ENCODE measurements at regions not wholly inside any gene's neighbourhood (a gene's known extent, or its start where the extent isn't known, plus 50 kb on each side); places are given as distances from the start of the nearest gene placed in this dataset.

DNA sequence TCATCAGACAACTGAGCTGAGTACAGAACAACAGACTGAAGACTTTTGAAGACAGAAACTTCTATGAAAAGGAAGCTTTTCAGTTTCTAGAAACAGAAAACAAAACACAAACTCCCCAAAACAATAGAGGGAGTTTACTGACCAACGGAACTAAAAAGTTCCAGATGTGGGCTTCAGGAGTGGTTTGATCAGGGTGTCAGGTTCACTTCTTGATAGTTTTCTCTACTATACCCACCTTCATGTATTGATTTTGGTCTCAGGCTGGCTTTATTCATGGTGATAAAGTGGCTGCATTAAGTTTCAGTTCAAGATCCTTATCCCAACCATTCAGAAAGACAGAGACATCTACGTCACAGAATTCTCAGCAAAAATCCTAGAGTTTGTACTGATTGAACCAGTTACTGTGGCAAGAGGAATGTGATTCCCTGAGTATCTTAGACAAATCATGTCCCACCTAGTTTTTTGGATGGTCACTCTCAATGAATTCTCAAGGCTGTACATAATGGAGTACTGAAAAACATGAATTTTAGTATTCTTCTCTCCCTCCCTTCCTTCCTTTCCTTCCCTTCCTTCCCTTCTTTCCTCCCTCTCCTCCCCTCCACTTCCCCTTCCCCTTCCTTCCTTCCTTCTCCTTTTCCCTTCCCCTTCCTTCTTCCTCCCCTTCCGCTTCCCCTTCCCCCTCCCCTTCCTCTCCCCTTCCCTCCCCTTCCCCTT lies 680.5 kb downstream of the PTPRU start:
- no peaks in the 10 kb centered on the region for H3K4me1 Mint-ChIP-seq
- peaks cover 22 to 42% of the 10 kb centered on the region in 2 donors for H3K27me3 Mint-ChIP-seq
- no peak for ATAC-seq (replicated peaks)
- H3K9me3 Mint-ChIP-seq = peaks cover 3 to 5% of the 10 kb centered on the region in 2 donors
- DNase-seq = no peak
- H3K36me3 Mint-ChIP-seq = no peaks in the 10 kb centered on the region
- no peak overlapping the region for H3K4me3 Mint-ChIP-seq
- no peak overlapping the region for H3K27ac Mint-ChIP-seq

DNA sequence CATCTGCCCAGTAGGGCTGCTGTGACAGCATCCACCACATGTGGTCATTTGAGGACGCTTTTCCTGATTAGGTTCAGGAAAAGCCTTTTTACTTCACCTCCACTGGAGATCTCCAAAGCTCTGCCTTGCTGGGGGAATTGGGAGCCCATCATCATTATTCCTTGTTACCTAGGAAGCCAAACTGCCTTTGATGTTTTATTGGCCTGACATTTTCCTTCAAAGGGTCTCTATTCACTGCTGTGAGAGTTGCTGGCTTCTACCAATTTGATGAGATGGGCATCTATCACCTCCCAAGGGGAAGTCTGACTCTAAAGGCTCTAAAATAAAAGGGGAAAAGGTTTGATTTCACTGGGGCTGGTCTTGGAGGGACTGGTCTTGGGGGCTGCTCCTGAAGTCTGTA lies 678.6 kb downstream of the PTPRU start:
- Mint-ChIP-seq H3K4me1 (no peaks in the 10 kb centered on the region), H3K27ac (no peak overlapping the region), H3K4me3 (no peak overlapping the region)

DNA sequence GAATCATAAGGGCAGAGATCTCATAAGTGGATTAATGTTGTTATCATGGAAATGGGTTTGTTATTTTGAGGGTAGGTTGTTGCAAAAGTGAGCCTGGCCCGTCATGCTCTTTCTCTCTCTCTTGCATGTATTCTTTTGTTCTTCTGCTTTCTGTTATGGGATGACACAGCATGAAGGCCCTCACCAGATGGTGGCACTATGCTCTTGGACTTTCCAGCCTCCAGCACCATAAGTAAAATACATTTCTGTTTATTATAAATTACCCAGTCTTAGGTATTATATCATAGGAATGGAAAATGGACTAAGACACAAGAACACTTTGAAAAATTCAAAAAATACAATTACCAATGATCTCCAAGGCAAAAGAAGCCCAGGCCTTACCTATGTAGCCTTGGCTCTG lies 676.1 kb downstream of the PTPRU start:
- Mint-ChIP-seq H3K4me3 (no peak overlapping the region), H3K27ac (no peak overlapping the region), H3K27me3 (peaks cover 9 to 33% of the 10 kb centered on the region in 2 donors), H3K4me1 (no peaks in the 10 kb centered on the region), H3K9me3 (peaks cover 3 to 5% of the 10 kb centered on the region in 2 donors), H3K36me3 (no peaks in the 10 kb centered on the region)
- ATAC-seq (replicated peaks) (no peak), DNase-seq (no peak)

More for the DNA sequence above, 678.6 kb downstream of the PTPRU start:
- Mint-ChIP-seq H3K27me3 (peaks cover 22 to 41% of the 10 kb centered on the region in 2 donors), H3K9me3 (peaks cover 3 to 5% of the 10 kb centered on the region in 2 donors), H3K36me3 (no peaks in the 10 kb centered on the region)
- ATAC-seq (replicated peaks) (no peak), DNase-seq (no peak)

DNA sequence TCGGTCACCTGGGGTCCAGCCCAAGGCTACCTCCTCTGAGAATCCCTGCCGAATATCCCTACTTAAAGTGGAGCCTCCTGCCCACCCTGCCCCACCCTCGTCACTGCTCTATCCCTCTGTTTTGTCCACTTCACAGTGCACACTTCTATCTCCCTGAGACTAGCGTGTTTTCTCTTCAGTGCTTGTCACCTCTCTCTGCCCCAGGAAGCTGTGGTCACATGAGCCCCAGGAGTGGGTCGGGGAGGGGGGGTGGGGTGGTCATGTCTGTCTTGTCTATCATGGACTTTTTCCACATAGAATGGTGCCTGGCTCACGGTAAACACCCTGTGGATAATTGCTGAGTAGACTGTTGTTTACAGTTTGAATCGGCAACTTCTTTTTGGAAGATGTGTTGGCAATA lies 673.6 kb downstream of the PTPRU start:
- Mint-ChIP-seq H3K36me3 (no peaks in the 10 kb centered on the region), H3K27me3 (peaks cover 12 to 38% of the 10 kb centered on the region in 2 donors), H3K4me1 (no peaks in the 10 kb centered on the region), H3K9me3 (peaks cover 3 to 5% of the 10 kb centered on the region in 2 donors), H3K4me3 (no peak overlapping the region), H3K27ac (no peak overlapping the region)
- DNase-seq (no peak), ATAC-seq (replicated peaks) (no peak)

DNA sequence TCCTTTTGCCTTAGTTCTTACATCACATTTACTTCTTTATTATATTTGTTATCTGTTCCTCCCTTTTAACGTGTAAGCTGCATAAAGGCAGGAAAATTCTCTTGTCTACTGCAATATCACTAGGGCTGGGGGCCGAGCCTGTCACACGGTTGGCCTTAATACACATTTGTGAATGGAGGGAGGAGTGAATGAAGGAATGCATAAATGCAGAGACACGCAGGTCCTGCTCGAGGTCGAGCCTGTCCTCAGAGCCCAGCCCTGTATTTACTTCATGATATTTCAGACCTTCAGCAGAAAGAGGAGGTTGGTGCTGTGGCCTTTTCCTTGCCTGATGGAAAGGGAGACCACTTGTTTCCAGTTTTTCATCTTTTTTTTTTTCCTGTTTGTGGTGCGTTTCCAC lies 671.3 kb downstream of the PTPRU start:
- H3K4me1 Mint-ChIP-seq = no peaks in the 10 kb centered on the region
- peaks cover 3 to 5% of the 10 kb centered on the region in 2 donors for H3K9me3 Mint-ChIP-seq
- peaks cover 12 to 24% of the 10 kb centered on the region in 2 donors for H3K27me3 Mint-ChIP-seq
- no peaks in the 10 kb centered on the region for H3K36me3 Mint-ChIP-seq
- H3K4me3 Mint-ChIP-seq = no peak overlapping the region
- no peak for DNase-seq
- no peak overlapping the region for H3K27ac Mint-ChIP-seq
- ATAC-seq (replicated peaks) = no peak

DNA sequence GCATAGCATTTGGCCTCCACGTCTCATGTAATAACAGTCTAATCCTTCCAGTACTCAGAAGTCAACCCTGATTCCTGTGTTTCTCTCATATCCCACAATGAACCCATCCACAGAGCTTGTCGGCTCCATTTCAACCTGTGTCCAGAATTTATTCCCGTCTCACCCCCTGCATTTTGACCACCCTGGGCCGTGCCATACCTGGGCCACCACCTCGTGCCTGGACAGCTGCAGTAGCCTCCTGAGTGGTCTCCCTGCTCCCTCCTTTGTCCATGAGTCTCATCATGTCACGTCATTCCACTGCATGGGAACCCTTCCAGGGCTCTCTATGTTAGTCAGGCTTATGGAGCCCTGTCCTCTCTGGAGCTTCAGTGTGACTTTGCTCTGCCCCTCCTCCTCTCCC lies 670.6 kb downstream of the PTPRU start:
- ATAC-seq (replicated peaks) (no peak), DNase-seq (no peak)
- no peak overlapping the region for H3K4me3 Mint-ChIP-seq
- no peaks in the 10 kb centered on the region for H3K4me1 Mint-ChIP-seq
- H3K9me3 Mint-ChIP-seq = peaks cover 0 to under 1% of the 10 kb centered on the region in 2 donors
- peaks cover 8 to 19% of the 10 kb centered on the region in 2 donors for H3K27me3 Mint-ChIP-seq
- no peak overlapping the region for H3K27ac Mint-ChIP-seq
- H3K36me3 Mint-ChIP-seq = no peaks in the 10 kb centered on the region

DNA sequence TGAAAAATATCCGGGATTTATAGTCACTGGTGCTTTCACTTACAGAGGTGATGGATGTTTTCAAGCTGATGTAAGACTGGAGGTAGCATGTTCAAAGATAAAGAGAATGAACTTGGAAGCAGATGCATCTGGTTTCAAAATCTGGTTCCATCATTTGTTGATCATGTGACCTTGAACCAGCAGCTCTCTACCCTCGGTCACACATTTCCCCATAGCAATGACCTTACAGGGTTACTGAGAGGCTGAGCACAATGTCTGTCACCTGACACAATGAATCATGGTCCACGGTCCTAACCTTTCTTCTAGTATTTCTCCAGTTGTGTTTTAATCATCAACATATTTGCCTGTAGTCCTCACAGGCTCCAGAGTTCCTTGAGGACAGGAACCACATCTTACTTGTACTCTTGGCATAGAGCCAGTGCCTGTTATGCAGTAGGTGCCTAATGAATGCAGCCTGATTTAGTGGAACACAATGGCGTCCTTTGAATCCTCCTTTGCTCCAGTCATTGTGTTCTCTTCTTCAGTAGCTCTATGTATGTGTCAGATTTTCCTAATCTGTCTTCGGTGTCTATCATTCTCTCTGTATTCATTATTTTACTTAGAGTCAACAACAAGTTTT lies 667.3 kb downstream of the PTPRU start:
- peaks cover 8 to 18% of the 10 kb centered on the region in 2 donors for H3K27me3 Mint-ChIP-seq
- DNase-seq = no peak

DNA sequence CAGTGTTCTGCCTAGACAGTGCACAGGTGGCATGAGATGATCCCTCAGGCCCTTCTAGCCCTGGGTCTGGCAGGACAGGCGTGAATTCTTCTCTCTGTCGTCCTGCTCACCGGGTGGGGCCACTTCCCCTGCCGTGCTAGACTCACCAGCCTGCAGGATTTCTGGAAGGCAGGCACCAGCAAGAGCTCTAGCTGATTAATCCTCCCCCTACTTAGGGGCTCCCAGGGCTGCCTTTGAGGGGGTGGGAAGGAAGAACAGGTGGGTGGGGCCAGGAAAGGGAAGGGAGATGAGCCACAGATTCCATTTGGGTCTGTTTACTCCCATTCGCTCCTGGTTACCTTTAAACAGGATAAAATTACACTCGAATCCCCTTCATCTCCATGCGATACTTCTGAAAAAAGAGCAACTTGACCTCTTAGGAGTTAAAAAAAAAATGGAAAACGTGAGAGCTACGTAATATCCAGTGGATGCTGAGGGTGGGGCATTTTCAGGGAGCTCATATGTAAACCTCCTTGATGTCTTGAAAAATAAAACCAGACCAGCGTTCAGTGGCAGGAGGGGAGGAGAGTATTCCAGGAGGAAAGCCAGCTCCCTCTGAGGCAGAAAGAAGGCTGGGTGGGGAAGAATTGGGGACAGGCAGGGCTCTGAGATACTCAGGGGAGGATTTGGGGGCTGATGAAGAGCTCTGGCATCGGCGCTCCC lies 665.5 kb downstream of the PTPRU start:
- Mint-ChIP-seq H3K27me3 (peaks cover 2 to 13% of the 10 kb centered on the region in 2 donors), H3K36me3 (no peaks in the 10 kb centered on the region), H3K27ac (no peak overlapping the region), H3K4me3 (no peak overlapping the region), H3K4me1 (peaks cover 0 to 4% of the 10 kb centered on the region in 2 donors), H3K9me3 (no peaks in the 10 kb centered on the region)
- no peak for DNase-seq
- no peak for ATAC-seq (replicated peaks)

More for the DNA sequence above, 667.3 kb downstream of the PTPRU start:
- no peak overlapping the region for H3K27ac Mint-ChIP-seq
- no peak for ATAC-seq (replicated peaks)
- H3K9me3 Mint-ChIP-seq = no peaks in the 10 kb centered on the region
- H3K4me1 Mint-ChIP-seq = no peaks in the 10 kb centered on the region
- no peaks in the 10 kb centered on the region for H3K36me3 Mint-ChIP-seq
- H3K4me3 Mint-ChIP-seq = no peak overlapping the region

DNA sequence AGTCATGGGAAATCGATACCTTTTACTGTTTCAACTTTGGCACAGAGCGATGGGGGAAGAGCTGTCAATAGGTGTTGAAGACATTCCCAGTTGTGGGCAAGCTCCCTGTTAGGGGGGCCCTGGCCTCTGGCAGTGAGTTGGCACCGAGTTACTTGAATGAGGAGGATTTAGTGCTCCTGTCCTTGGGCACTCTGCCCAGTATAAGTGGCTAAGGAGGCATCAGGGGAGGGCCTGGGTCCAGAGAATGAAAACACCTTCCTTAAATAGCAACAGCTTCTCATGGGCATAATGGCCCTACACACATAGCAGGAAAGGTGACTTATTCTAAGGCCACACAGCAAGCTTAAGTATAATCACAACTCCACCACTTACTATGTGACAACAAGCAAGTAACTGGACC lies 664.4 kb downstream of the PTPRU start:
- H3K4me3 Mint-ChIP-seq = no peak overlapping the region
- peaks cover 10 to 17% of the 10 kb centered on the region in 2 donors for H3K27me3 Mint-ChIP-seq
- DNase-seq (no peak), ATAC-seq (replicated peaks) (no peak)
- no peaks in the 10 kb centered on the region for H3K9me3 Mint-ChIP-seq
- no peaks in the 10 kb centered on the region for H3K36me3 Mint-ChIP-seq
- H3K27ac Mint-ChIP-seq = no peak overlapping the region
- H3K4me1 Mint-ChIP-seq = peaks cover 0 to 4% of the 10 kb centered on the region in 2 donors

DNA sequence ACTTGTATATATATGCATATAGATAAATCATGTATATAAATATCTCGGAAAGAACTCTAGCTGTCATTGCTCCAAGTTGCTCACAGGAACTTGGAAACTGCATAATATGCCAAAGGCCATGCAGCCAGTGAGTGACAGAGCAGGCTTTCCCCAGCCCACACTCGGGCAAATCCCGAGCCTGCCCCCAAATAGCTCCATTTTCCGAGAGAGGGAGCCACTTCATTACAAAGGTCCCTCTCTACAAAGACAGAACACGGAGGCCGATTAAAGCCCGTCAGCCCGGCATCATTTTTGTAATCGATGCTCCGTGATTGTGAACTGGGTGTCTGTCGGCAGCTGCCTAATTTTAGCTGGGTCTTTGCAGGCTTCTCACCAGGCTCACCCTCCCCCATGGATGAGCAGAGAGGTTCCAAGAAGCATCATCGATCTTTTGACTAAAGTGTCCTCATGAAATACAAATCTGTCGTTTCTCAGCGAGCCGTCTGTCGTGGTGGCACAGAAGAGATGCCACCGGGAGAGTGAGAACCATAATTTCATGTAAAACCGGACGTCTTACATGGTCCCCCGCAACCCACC lies 663.9 kb downstream of the PTPRU start:
- Mint-ChIP-seq H3K27me3 (peaks cover 15 to 23% of the 10 kb centered on the region in 2 donors), H3K9me3 (no peaks in the 10 kb centered on the region), H3K4me1 (peaks cover 0 to 4% of the 10 kb centered on the region in 2 donors), H3K36me3 (no peaks in the 10 kb centered on the region), H3K27ac (no peak overlapping the region), H3K4me3 (no peak overlapping the region)
- DNase-seq (no peak), ATAC-seq (replicated peaks) (no peak)

DNA sequence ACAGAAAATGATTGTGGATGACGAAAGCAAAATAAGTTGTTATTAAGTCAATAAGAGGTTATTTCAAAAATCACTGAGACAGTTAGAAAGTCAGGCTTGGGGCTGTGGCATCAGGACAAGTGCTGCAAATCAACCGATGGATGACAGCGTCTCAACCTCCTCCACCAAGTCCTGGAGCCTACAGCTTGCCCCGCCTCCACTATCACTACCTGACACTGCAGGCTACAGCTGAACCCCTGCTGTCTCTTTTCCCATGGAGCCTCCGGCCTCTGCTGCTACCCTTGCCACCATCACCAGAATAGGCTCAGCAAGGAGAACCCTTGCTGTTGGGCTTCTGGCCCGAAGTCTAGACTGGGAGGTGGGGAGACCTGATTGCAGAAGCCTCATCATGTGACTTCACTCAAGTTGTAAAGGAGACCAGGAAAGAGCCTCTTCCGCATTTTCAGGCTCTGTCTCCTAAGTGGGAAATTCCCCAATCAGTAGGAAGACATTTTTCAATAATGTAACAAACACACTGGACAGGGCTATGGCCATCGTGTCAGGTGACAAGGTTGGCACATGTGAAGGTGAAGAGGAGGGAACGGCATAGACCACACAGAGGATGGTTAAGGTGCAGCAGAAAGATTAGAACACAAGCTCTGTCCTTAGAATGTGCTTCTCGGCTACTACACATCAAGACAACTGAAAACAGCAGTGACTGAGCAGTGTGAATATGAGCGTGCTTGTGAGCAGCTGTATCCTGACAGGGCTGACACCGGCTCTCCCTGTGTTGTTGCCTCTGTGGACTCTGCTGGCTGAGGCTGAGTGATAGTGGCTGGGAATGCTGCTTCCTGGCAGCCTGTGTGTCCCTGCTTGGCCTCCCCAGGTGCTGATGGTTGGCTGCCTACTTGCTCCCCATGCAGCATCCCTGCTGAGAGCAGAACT lies 660.7 kb downstream of the PTPRU start:
- no peak overlapping the region for H3K4me3 Mint-ChIP-seq
- H3K36me3 Mint-ChIP-seq = no peaks in the 10 kb centered on the region
- no peaks in the 10 kb centered on the region for H3K9me3 Mint-ChIP-seq
- no peak overlapping the region for H3K27ac Mint-ChIP-seq
- peaks cover 0 to 4% of the 10 kb centered on the region in 2 donors for H3K4me1 Mint-ChIP-seq
- ATAC-seq (replicated peaks) (peak; percentile 48 to 50), DNase-seq (no peak)
- peaks cover 24 to 34% of the 10 kb centered on the region in 2 donors for H3K27me3 Mint-ChIP-seq

DNA sequence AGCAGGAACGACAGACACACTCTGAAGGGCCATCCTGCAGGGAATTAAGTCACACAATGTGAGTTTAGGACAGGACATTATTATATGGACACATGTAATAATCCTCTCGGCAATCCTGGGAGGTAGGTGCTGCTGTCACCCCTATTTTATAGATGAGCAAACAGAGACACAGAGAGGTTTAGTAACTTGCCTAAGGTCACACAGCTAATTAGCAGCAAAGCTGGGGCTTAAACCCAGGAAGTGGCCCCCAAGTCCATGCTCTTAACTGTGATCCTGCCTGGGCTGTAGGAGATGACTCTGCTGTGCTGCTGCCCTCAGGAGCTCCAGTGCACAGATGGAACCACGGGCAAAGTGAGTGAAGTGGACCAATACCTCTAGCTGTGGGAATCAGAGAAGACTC lies 660.0 kb downstream of the PTPRU start:
- DNase-seq = no peak
- no peak overlapping the region for H3K4me3 Mint-ChIP-seq
- H3K4me1 Mint-ChIP-seq = peaks cover 0 to 4% of the 10 kb centered on the region in 2 donors
- H3K27me3 Mint-ChIP-seq = peaks cover 24 to 41% of the 10 kb centered on the region in 2 donors
- no peak overlapping the region for H3K27ac Mint-ChIP-seq
- no peaks in the 10 kb centered on the region for H3K9me3 Mint-ChIP-seq
- ATAC-seq (replicated peaks) = no peak
- no peaks in the 10 kb centered on the region for H3K36me3 Mint-ChIP-seq

DNA sequence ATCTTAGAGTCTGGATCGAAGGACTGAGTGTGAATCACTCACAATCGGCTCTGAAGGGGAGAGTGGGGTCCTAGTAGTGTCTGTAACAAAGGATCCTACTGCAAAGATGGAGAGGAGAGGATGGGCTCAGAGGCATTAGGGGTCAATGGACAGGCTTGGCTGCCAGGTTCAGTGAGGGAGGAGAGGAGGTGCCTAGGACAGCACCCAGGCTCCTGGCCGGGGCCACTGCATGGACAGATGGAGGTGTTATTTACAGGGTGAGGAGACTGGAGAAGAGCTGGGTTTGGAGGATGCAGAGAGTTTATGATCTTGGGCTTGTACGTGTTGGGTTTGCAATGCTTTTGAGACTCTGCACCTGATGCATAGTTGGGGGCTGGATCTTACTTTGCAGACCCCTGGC lies 658.9 kb downstream of the PTPRU start:
- no peak for DNase-seq
- H3K4me3 Mint-ChIP-seq = no peak overlapping the region
- peaks cover 0 to 4% of the 10 kb centered on the region in 2 donors for H3K4me1 Mint-ChIP-seq
- no peak for ATAC-seq (replicated peaks)
- H3K9me3 Mint-ChIP-seq = no peaks in the 10 kb centered on the region
- no peaks in the 10 kb centered on the region for H3K36me3 Mint-ChIP-seq
- H3K27me3 Mint-ChIP-seq = peaks cover 24 to 41% of the 10 kb centered on the region in 2 donors
- H3K27ac Mint-ChIP-seq = no peak overlapping the region
